ENCODE measurements at regions not wholly inside any gene's neighbourhood (a gene's known extent, or its start where the extent isn't known, plus 50 kb on each side); places are given as distances from the start of the nearest gene placed in this dataset.

DNA sequence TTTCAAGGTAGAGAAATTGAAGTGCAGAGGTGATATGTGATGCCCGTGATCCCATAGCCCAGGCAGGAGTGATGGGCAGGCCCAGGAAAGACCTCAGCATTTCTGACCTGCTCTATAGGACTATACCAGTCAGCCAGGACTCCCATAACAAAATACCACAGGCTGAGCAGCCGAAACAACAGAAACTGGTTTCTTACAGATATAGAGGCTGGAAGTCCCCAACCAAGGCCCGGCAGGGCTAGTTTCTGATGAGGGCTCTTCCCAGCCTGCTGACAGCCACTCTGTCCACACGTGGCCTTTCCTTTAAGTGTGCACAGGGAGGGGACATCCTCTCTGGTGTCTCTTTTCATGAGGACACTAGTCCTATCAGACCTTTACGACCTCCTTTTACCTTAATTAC is 104.2 kb upstream of the AGAP1 start:
- no peak for TF ChIP-seq POLR2A (IDR thresholded peaks at IDR 0.05; ENCODE audit: low read depth, low read length)
- no peak for TF ChIP-seq POLR2AphosphoS5 (IDR thresholded peaks at IDR 0.05; ENCODE audit: low read depth, low read length)
